ENCODE measurements at regions not wholly inside any gene's neighbourhood (a gene's known extent, or its start where the extent isn't known, plus 50 kb on each side); places are given as distances from the start of the nearest gene placed in this dataset.

- no peak for DNase-seq
These were observed 125.5 kb upstream of the NCAM1 start for GRCh38 chr11:112835591-112836255.

DNA sequence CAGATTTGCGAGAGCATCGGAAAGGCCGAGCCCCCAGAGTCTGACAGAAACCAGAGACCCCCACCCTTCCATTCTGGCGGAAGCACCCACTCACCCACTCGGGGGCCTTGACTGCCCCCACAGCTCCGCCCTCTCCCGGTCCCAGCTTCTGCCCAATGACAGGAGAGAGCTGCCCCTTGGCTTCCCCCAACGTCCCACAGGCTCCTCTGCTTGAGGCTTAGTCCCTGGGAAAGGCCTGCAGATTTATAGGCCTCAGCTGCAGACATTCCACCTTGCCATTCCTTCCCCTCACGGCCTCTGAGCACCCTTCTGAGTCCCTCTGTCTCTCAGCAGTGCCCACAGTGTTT is 125.0 kb upstream of the NCAM1 start:
- no peak for DNase-seq

GRCh38 chr11:112837162-112837826 is 123.9 kb upstream of the NCAM1 start:
- DNase-seq = no peak

DNA sequence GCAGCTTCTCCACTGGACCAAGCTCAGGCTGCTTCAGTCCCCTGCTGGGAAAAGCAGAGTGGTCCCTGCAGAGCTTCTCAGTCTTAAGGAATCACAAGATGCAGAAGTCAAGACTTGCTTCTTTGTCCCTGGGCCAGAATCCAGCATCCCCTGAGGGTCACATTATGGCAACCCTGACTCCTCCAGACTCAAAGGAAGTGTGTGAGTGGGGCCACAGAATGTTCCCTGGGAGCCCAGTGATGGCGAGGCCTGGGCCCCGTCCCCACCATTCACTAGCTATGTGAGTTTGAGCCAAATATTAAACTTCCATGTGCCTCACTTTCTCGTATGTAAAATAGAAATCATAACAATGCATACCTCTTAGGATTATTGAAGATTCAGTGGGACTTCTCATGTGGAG is 122.2 kb upstream of the NCAM1 start:
- DNase-seq = no peak

DNA sequence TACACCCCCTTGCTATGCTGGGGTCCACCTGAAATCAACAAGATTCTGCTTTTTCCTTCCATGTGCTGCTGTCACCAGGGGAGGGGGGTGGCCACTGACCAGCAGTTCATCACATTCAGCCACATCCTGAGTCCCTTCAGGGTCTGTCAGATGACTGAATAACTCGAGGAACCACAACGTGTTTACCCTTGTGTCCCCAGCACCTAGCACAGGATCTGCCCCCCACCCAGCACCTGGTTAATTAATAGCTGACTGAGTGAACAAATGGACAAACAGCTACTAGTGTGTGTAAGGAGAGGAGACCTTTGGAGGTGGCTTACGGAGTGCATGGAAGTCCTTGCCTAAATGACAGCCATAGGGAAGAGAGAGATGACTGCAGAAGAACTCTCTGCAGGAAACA is 119.5 kb upstream of the NCAM1 start:
- DNase-seq = no peak

DNA sequence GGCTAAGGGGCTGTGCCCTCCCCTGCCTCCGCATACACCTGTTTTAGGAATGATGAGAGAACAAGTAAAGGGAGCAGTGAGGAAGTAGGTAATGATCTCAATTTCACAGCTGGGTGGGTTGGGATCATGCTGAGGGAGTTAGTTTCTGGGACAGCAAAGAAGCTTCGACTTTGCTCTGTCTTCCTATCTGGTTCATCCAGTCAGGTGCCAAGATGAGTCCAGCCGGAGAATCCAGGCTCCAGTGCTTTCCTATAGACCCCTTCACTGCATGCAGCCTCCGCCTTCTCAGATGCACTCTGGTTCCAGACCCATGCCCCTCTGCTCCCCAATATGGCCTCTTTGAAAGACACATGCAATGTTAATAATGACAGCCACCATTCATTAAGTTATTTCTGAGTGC is 119.1 kb upstream of the NCAM1 start:
- DNase-seq = no peak

DNA sequence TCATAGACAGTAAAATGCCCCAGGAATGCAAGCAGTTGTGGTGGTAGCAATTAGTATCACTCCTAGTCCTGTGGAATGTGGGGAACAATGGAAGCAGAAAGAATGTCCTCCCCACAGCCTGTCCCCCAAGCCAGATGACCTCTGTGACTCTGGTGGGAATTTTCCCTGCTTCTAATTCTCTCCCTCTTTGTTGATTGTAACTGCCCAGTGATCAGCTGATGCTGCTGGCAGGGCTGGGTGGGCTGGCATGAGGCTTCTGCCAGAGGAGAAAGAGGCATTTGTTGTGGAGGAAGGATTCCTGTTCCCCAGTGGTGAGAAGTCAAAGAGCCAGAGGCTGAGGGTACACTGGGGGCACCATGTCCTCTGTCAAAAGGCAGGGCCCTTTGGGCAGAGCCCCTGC is 116.7 kb upstream of the NCAM1 start:
- no peak for DNase-seq

DNA sequence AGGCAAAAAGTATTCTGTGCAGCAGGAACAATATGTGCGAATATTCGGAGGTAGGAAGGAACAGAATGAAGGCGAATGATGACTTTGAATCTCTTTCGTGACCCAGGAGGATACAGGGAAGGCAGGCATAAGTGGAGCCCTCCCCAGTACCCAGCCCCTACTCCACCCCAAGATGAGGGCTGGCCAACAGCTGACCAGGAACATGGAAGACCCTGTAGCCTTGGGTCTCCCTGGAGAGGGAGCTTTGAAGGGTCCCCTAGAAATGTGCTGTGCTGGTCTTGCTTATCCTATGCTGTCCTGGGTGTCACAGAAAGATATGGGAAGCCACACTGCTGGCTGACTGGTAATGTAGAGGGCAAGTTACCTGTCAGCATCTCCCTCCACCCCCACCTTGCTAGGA is 113.7 kb upstream of the NCAM1 start:
- DNase-seq = no peak

GRCh38 chr11:112852143-112852866 is 108.9 kb upstream of the NCAM1 start:
- DNase-seq = no peak

GRCh38 chr11:112856133-112856532 is 105.1 kb upstream of the NCAM1 start:
- DNase-seq = no peak

DNA sequence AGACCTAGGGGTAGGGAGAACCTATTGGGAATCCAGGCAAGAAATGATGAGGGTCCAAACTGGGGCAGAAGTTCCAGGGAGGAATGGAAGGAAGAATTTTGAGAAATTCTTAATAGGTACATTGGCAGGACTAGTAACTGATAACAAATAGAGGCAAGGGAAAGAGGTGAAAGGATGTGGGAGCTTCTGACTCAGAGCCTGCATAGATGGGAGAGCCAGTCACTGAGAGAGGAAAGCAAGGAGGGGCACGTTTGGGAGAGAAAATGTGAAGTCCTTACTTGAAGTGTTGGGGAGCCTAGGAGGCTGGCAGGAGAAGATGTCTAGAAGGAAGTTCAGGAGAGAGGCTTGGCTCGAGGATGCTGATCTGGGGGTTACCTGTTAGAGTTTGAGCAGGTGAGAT is 104.6 kb upstream of the NCAM1 start:
- no peak for DNase-seq

DNA sequence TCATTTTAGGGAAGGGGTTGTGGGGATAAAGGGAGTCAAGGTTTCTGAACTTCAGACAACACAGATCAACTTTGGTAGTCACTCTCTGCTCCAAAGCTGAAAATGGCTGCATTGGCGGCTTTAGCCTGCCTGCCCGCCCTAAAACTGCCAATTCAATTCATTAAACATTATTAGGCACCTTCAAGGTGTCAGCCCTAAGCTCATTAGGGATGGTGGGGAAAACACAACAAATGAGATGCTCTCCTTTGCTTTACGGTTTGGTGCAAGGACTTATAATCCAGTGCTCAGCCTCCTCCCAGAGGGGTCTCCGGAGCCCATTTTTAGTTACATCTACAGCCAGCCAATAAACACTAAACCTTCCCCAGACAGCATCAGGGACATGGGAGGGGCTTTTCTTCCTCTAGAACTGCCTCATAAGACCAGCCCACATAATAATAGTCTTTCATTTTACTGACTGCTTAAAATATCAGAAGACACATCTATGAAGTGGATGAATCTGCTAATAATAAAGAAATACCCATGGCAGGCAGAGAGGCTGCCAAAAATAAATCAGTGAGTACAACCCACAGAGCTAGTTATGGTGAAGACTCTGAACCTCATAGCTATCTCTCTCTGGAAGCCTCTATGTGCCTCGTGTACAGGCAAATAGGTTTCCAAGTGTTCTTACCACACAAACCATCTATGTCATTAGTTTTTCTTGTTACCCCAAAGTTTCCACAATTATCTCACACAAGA is 102.8 kb upstream of the NCAM1 start:
- no peak for DNase-seq

DNA sequence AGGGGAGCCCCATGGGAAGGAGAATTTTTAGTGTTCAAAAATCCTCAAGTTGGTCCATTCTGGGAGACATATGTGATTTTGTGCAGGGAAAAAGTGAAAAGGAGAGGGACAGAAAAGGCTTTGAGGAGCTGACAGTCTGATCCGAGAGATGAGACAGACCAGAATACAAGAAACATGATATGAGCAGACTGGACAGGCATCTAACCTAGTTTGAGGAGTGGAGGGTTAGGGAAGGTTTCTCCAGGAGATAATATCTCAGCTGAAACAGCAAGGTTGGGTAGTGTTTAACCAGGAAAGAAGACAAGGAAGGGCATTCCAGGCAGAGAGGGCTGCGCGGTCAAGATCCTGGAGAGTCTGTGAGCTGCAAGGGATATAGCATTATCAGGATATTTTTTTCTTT is 101.4 kb upstream of the NCAM1 start:
- no peak for DNase-seq

DNA sequence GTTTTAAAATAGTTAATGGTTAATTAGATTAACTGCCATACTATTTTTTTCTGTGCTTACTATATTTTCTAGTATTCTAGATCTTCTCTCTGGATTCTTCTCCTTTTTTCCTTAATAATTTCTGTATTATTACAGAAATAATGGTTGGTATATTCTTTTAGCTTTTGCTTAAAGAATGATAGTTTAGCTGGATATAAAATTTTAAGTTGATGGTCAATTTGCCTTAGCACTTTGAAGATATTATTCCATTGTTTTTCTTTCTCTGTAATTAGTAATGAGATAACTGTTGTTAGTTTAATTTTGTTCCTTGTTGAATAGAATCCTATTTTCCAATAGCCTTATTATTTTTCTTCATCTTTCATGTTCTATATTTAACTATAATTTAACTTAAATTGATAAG is 99.9 kb upstream of the NCAM1 start:
- DNase-seq = no peak

- no peak for DNase-seq
These were observed 97.9 kb upstream of the NCAM1 start for GRCh38 chr11:112863305-112863704.

GRCh38 chr11:112864672-112865071 is 96.5 kb upstream of the NCAM1 start:
- DNase-seq = no peak

GRCh38 chr11:112871909-112872500 is 89.2 kb upstream of the NCAM1 start:
- no peak for DNase-seq

DNA sequence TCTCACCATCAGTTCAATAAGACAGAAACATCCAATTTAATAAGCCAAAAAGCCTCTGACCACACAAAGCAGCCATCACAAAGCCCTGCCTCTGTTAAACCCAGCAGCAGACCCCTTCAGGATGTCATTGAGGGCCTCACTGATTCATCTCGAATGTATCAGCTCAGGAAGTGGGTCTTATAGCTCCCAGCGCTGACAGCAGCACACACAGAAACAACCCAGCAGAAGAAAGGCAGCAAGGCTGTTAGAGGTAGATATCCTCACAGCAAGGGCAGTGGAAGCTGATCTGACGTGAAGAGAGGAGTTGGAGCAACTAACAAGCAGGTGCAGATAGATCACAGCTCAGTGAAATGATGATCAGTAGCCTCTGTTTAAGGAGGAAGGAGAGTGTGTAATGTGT is 86.2 kb upstream of the NCAM1 start:
- DNase-seq = no peak

DNA sequence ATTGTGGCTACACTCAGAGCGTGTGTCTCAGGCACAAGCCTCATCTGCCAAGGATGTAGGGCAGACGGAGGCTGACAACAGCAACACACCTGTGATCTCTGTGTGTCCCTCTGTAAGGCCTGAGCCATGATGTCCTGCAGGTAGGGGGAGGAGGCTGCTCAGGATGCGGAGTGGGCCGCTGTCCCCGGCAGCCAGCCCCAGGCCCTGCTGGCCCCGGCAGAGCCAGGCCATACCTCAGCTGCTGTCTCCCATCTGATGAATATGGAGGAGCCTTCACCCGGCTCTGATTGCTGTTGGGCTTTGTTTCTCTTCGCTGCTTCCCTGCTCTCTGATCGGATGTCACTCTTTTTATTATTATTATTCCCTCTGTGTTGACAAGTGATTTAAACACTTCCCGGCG is 83.6 kb upstream of the NCAM1 start:
- no peak for DNase-seq

DNA sequence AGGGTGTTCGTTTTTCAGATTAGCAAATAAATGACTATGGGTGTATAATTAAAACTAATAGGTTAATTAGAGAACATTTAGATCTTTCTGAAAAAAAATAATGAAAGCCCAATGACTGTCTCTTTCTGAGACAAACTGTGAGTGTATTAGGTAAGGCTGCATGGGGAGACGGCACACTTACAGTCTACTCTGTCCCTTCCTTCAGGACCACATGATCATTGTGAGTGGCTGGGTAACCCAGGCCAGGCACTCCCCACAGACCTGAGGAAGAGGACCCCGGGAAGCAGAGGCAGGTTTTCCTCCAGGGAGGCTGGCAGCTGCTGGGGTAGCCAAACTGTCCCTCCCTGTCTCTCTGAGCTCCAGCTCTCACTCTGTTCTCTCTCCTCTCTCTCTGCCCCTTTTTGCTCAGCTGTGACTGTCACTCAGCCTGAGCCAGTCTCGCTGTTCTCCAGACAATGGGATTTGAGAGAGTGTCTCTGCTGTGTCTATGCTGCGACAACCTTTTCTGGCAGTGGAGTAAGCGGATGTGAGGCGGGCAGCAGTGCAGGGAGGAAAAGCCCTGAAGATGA is 83.1 kb upstream of the NCAM1 start:
- no peak for DNase-seq

DNA sequence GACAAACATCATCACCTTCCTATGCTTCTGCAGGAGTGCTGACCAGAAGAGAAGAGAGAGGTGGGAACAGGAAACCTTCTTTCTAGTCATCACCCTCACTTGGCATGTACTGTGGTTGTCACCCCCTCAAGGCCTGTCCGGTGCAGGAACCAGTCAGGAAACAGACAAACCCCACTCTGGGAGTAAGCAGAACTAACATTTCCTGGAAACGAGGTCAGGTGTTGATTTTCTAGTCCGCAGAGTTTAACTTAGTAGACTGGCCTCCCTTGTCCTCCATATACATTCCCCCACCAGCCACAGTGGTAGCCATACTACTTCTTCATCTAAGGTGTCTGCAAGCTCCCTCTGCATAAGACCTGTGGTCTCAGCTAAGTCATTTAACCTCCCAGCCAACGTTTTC is 80.7 kb upstream of the NCAM1 start:
- DNase-seq = no peak

DNA sequence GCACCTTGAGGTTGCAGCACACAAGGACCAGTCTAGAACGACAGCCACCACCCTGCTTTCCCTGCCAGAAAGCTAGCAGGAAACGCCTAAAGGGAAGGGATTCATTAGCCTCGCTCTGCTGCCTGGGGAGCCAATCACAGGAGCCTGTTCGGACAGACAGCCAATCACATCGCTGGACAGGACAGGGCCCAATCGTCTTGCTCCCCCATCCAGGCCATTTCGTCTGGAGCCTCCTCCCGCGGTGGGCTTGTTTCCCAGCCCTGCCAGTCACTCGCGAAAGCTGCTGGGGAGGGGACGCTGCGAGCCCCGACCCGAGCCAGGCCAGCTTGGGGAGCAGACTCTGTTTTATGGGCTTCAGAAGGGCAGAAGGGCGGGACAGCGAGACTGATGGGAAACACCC is 79.8 kb upstream of the NCAM1 start:
- DNase-seq = no peak

All from stimulated activated CD4-positive, alpha-beta T cell treated with anti-CD3 and anti-CD28 coated beads, Interleukin-4, amount 100 ng/mL, for 4 hours (primary cell).